H9 (cell line): ENCODE measurements at regions not wholly inside any gene's neighbourhood (a gene's known extent, or its start where the extent isn't known, plus 50 kb on each side); places are given as distances from the start of the nearest gene placed in this dataset.

Experiments used
- DNase-seq: peaks from one replicate; pipeline ENCODE4 v3.0.0-alpha.2; 2017
- H2AFZ ChIP-seq: one replicate; pipeline ENCODE4 v1.6.1; 2013; ENCODE audit warnings: mild to moderate bottlenecking, low read length, control low read depth, moderate library complexity
- H2AK5ac ChIP-seq: 2 replicates; pipeline ENCODE4 v1.6.1; 2013; ENCODE audit warnings: low read length, control low read depth, mixed read lengths; ENCODE audit not compliant: insufficient read length
- H2BK120ac ChIP-seq: one replicate; pipeline ENCODE4 v1.6.1; 2013; ENCODE audit warnings: low read depth, mild to moderate bottlenecking, low read length, control low read depth, inconsistent platforms; ENCODE audit not compliant: poor library complexity, severe bottlenecking
- H2BK12ac ChIP-seq: 2 replicates; pipeline ENCODE4 v1.6.1; 2013; ENCODE audit warnings: low read length, control low read depth, mixed read lengths, low read depth; ENCODE audit not compliant: insufficient read length
- H2BK15ac ChIP-seq: 2 replicates; pipeline ENCODE4 v1.6.1; 2013; ENCODE audit warnings: low read depth, low read length, control low read depth
- H2BK20ac ChIP-seq: one replicate; pipeline ENCODE4 v1.6.1; 2013; ENCODE audit warnings: low read depth, mild to moderate bottlenecking, low read length, control low read depth, inconsistent platforms; ENCODE audit not compliant: poor library complexity, severe bottlenecking
- H2BK5ac ChIP-seq: 2 replicates; pipeline ENCODE4 v1.6.1; 2013; ENCODE audit warnings: low read length, control low read depth, mixed read lengths; ENCODE audit not compliant: insufficient read length
- H3K14ac ChIP-seq: 2 replicates; pipeline ENCODE4 v1.6.1; 2013; ENCODE audit warnings: low read length, control low read depth; ENCODE audit not compliant: insufficient read depth
- H3K18ac ChIP-seq: 2 replicates; pipeline ENCODE4 v1.6.1; 2013; ENCODE audit warnings: low read depth, mild to moderate bottlenecking, mixed read lengths, low read length, control low read depth; ENCODE audit not compliant: insufficient read length
- H3K23ac ChIP-seq: 2 replicates; pipeline ENCODE4 v1.6.1; 2013; ENCODE audit warnings: low read length, control low read depth, mixed read lengths, low read depth; ENCODE audit not compliant: insufficient read length
- H3K23me2 ChIP-seq: 2 replicates; pipeline ENCODE4 v1.6.1; 2013; ENCODE audit warnings: low read depth, mild to moderate bottlenecking, mixed read lengths, low read length, control low read depth; ENCODE audit not compliant: insufficient read length, poor library complexity, severe bottlenecking
- H3K27ac ChIP-seq: 2 replicates; pipeline ENCODE4 v1.5.1; 2013; ENCODE audit warnings: low read length, control low read depth, mixed read lengths, low read depth; ENCODE audit not compliant: insufficient read length
- H3K27me3 ChIP-seq: 2 replicates; pipeline ENCODE4 v1.6.1; 2013; ENCODE audit warnings: low read length, control low read depth, inconsistent platforms; ENCODE audit not compliant: insufficient read depth
- H3K4ac ChIP-seq: 2 replicates; pipeline ENCODE4 v1.6.1; 2013; ENCODE audit warnings: low read depth, mild to moderate bottlenecking, control low read depth, inconsistent platforms, low read length, moderate library complexity
- H3K4me1 ChIP-seq: 2 replicates; pipeline ENCODE4 v1.6.1; 2013; ENCODE audit warnings: low read length, control low read depth, inconsistent platforms; ENCODE audit not compliant: insufficient read depth
- H3K4me2 ChIP-seq: 2 replicates; pipeline ENCODE4 v1.6.1; 2013; ENCODE audit warnings: low read length, control low read depth, mixed read lengths; ENCODE audit not compliant: insufficient read length, insufficient read depth
- H3K56ac ChIP-seq: 2 replicates; pipeline ENCODE4 v1.6.1; 2013; ENCODE audit warnings: low read depth, mild to moderate bottlenecking, mixed read lengths, low read length, control low read depth; ENCODE audit not compliant: insufficient read length
- H3K79me1 ChIP-seq: 2 replicates; pipeline ENCODE4 v1.6.1; 2013; ENCODE audit warnings: low read depth, mild to moderate bottlenecking, moderate library complexity, low read length, control low read depth, inconsistent platforms; ENCODE audit not compliant: insufficient read depth, poor library complexity, severe bottlenecking
- H3K79me2 ChIP-seq: 2 replicates; pipeline ENCODE4 v1.6.1; 2013; ENCODE audit warnings: low read length, control low read depth, inconsistent platforms; ENCODE audit not compliant: insufficient read depth
- H3K9ac ChIP-seq: 2 replicates; pipeline ENCODE4 v1.6.1; 2013; ENCODE audit warnings: low read length, control low read depth, mixed read lengths; ENCODE audit not compliant: insufficient read length; ENCODE audit errors: extremely low read depth
- H3K9me3 ChIP-seq: one replicate; pipeline ENCODE4 v1.6.1; 2013; ENCODE audit warnings: low read depth, low read length, inconsistent platforms; ENCODE audit not compliant: control insufficient read depth
- H3T11ph ChIP-seq: one replicate; pipeline ENCODE4 v1.6.1; 2013; ENCODE audit warnings: mild to moderate bottlenecking, low read length, control low read depth, inconsistent platforms
- H4K20me1 ChIP-seq: one replicate; pipeline ENCODE4 v1.6.1; 2013; ENCODE audit not compliant: control insufficient read depth, insufficient read length, insufficient read depth
- H4K5ac ChIP-seq: 2 replicates; pipeline ENCODE4 v1.6.1; 2013; ENCODE audit warnings: low read depth, mild to moderate bottlenecking, mixed read lengths, low read length, control low read depth; ENCODE audit not compliant: insufficient read length
- H4K8ac ChIP-seq: replicated peaks from 2 replicates; pipeline ENCODE4 v1.6.1; 2013; ENCODE audit warnings: low read length, control low read depth, mixed read lengths, low read depth; ENCODE audit not compliant: insufficient read length
- H4K91ac ChIP-seq: 2 replicates; pipeline ENCODE4 v1.6.1; 2013; ENCODE audit warnings: low read depth, mild to moderate bottlenecking, moderate library complexity, mixed read lengths, low read length, control low read depth; ENCODE audit not compliant: insufficient read length
- H3K27ac Mint-ChIP-seq, 3 experiments: 2 replicates in 2 of 3; 3 replicates in 1 of 3; pipeline ENCODE4 v1.8.0; 2020 to 2021; ENCODE audit warnings: mixed read lengths in 3 of 3, mild to moderate bottlenecking in 1 of 3, moderate library complexity in 1 of 3
- H3K27me3 Mint-ChIP-seq: 2 replicates; pipeline ENCODE4 v1.8.0; 2021; ENCODE audit warnings: low read depth, mild to moderate bottlenecking, moderate library complexity, mixed read lengths
- H3K36me3 Mint-ChIP-seq, 3 experiments: 2 replicates in 2 of 3; 3 replicates in 1 of 3; pipeline ENCODE4 v1.8.0; 2020 to 2021; ENCODE audit warnings: low read depth in 3 of 3, mixed read lengths in 3 of 3; ENCODE audit not compliant: insufficient read depth in 1 of 3
- H3K4me1 Mint-ChIP-seq, 2 experiments: 2 replicates each; pipeline ENCODE4 v1.8.0; 2020; ENCODE audit warnings: mixed read lengths in 2 of 2
- H3K4me3 Mint-ChIP-seq, 2 experiments: 2 replicates in 1 of 2; 3 replicates in 1 of 2; pipeline ENCODE4 v1.8.0; 2020 to 2021; ENCODE audit warnings: mild to moderate bottlenecking in 2 of 2, mixed read lengths in 2 of 2, moderate library complexity in 1 of 2
- H3K9me3 Mint-ChIP-seq, 2 experiments: 2 replicates in 1 of 2; 3 replicates in 1 of 2; pipeline ENCODE4 v1.8.0; 2020; ENCODE audit warnings: mild to moderate bottlenecking in 2 of 2, mixed read lengths in 2 of 2, moderate library complexity in 1 of 2
- WGBS: extraction: QIAGEN DNeasy Blood & Tissue Kit; methylation state at CpG from one replicate; pipeline ENCODE4 v1.1.7; 2013; ENCODE audit warnings: missing lambda C conversion rate, low lambda C conversion rate, mixed read lengths; ENCODE audit not compliant: insufficient read length; ENCODE audit errors: extremely low coverage; 5-methylcytosine and 5-hydroxymethylcytosine counted together
- TF ChIP-seq, protein P1 (sequence below): fragments of 200-600 bp; sonication (generic); conservative IDR thresholded peaks from 3 replicates; pipeline ENCODE4 v1.8.0; 2021; ENCODE audit warnings: antibody characterized with exemption, mild to moderate bottlenecking

DNA sequence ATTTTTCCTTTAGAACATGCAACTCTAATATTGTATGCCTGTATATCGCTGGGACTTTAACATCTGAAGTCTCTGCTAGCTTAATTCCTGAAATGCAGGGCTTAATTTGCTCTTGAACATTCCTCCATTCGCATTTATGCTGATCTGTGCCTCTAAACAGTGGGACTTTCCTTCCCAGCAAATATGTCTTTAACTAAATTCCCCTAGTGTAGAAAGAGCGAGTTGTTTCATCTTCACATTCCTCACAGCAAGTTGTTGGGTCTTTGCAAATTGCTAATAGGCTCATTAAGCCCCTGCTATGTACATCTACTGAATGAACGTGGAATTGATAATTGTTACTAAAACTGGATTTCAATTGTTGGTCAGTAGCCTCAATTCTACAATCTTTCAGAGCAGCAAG lies 118.4 kb upstream of the OBI1 start:
- Histone ChIP-seq H4K8ac (no peak overlapping the region), H3K9ac (no peak overlapping the region), H3K79me2 (no peaks in the 10 kb centered on the region), H3K27me3 (no peaks in the 10 kb centered on the region; the same call in 1 of the 2 replicates), H2BK20ac (no peak overlapping the region), H3K18ac (no peak overlapping the region), H4K20me1 (no peaks in the 10 kb centered on the region), H3K4me2 (no peak overlapping the region), H3K23ac (no peak overlapping the region), H2BK12ac (no peak overlapping the region), H2BK120ac (no peak overlapping the region), H3K56ac (no peak overlapping the region), H2AFZ (no peak overlapping the region), H3K79me1 (no peaks in the 10 kb centered on the region), H3K23me2 (no peaks in the 10 kb centered on the region), H4K91ac (no peak overlapping the region), H4K5ac (no peak overlapping the region), H2BK15ac (no peak overlapping the region), H3K4me1 (no peaks in the 10 kb centered on the region; the same call in 1 of the 2 replicates), H2BK5ac (no peak overlapping the region), H3K27ac (no peak overlapping the region), H2AK5ac (no peak overlapping the region), H3K9me3 (no peaks in the 10 kb centered on the region), H3K4ac (no peak overlapping the region), H3K14ac (no peak overlapping the region), H3T11ph (no peak overlapping the region)
- TF ChIP-seq, protein P1, sequence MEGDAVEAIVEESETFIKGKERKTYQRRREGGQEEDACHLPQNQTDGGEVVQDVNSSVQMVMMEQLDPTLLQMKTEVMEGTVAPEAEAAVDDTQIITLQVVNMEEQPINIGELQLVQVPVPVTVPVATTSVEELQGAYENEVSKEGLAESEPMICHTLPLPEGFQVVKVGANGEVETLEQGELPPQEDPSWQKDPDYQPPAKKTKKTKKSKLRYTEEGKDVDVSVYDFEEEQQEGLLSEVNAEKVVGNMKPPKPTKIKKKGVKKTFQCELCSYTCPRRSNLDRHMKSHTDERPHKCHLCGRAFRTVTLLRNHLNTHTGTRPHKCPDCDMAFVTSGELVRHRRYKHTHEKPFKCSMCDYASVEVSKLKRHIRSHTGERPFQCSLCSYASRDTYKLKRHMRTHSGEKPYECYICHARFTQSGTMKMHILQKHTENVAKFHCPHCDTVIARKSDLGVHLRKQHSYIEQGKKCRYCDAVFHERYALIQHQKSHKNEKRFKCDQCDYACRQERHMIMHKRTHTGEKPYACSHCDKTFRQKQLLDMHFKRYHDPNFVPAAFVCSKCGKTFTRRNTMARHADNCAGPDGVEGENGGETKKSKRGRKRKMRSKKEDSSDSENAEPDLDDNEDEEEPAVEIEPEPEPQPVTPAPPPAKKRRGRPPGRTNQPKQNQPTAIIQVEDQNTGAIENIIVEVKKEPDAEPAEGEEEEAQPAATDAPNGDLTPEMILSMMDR: no peak
- Mint-ChIP-seq H3K4me1 (peaks cover 6 to 7% of the 10 kb centered on the region in 2 experiments), H3K36me3 (no peaks in the 10 kb centered on the region), H3K27me3 (0 out of 2 replicates have a peak, but pooled peaks cover 1% of the 10 kb centered on the region), H3K27ac (no peak overlapping the region; a peak in 1 of 7 replicates), H3K9me3 (no peaks in the 10 kb centered on the region), H3K4me3 (no peak overlapping the region)
- WGBS: no CpG with 5 or more reads among the region's 4 CpGs
- no peak for DNase-seq
